ENCODE measurements at regions not wholly inside any gene's neighbourhood (a gene's known extent, or its start where the extent isn't known, plus 50 kb on each side); places are given as distances from the start of the nearest gene placed in this dataset.

- TF ChIP-seq CTCF (IDR thresholded peaks at IDR 0.05; ENCODE audit: borderline replicate concordance, extremely low read depth, low read length, poor library complexity, severe bottlenecking) (no peak), EZH2 (IDR thresholded peaks at IDR 0.05; ENCODE audit: borderline replicate concordance, low read depth, low read length, severe bottlenecking) (no peak)
Measured at GRCh38 chr2:173648816-173649215, 294.1 kb downstream of the CDCA7 start.

Data from DND-41 (cell line).